Stomach (tissue), 8 donors: ENCODE measurements at regions not wholly inside any gene's neighbourhood (a gene's known extent, or its start where the extent isn't known, plus 50 kb on each side); places are given as distances from the start of the nearest gene placed in this dataset.
A peak's percentile ranks its signal among the peaks of the same experiment; 100 is the strongest.

ENCODE experiments used
- DNase-seq, 2 donors: peaks; one replicate each; pipeline versions ENCODE4 v3.0.0 to v3.0.0-alpha.2; 2013 to 2019
- H3K27ac ChIP-seq, 5 donors: fragments of 200-600 bp in 4 of 5; sonication (generic) in 4 of 5; one replicate each; pipeline ENCODE4 v1.5.1; 2013 to 2019; ENCODE audit warnings: mild to moderate bottlenecking in 1 of 5, moderate library complexity in 1 of 5
- H3K27me3 ChIP-seq, 3 donors: fragments of 200-600 bp; sonication (generic); one replicate each; pipeline ENCODE4 v1.5.1; 2017 to 2019; ENCODE audit warnings: mixed run types in 1 of 3
- H3K36me3 ChIP-seq, 4 donors: fragments of 200-600 bp; sonication (generic); 1 replicate in 3 of 4; 2 replicates in 1 of 4; pipeline ENCODE4 v1.5.1; 2016 to 2019
- H3K4me1 ChIP-seq, 4 donors: fragments of 200-600 bp; sonication (generic); one replicate each; pipeline ENCODE4 v1.5.1; 2016 to 2019
- H3K4me3 ChIP-seq, 4 donors: fragments of 200-600 bp; sonication (generic) in 3 of 4; one replicate each; pipeline ENCODE4 v1.5.1; 2016 to 2019; ENCODE audit warnings: mild to moderate bottlenecking in 1 of 4
- H3K9me3 ChIP-seq, 4 donors: fragments of 200-600 bp; sonication (generic); one replicate each; pipeline ENCODE4 v1.5.1; 2016 to 2019
- CTCF ChIP-seq, 7 experiments: fragments of 450-650 bp in 4 of 7; fragments of 200-600 bp in 3 of 7; sonication (generic) in 3 of 7; IDR thresholded peaks; one replicate each; pipeline ENCODE4 v1.5.1; 2016 to 2019; ENCODE audit warnings: antibody characterized with exemption in 7 of 7, control low read depth in 2 of 7, mild to moderate bottlenecking in 1 of 7
- EP300 ChIP-seq: sonication (generic); formaldehyde crosslinking; IDR thresholded peaks from one replicate; pipeline ENCODE4 v1.6.1; 2017; ENCODE audit warnings: antibody characterized with exemption
- POLR2A ChIP-seq, 4 donors: fragments of 450-650 bp; IDR thresholded peaks; one replicate each; pipeline ENCODE4 v1.6.1; 2016; ENCODE audit warnings: antibody characterized with exemption in 4 of 4, control low read depth in 2 of 4, mild to moderate bottlenecking in 1 of 4, moderate library complexity in 1 of 4
- POLR2AphosphoS5 ChIP-seq, 3 donors: sonication (generic); formaldehyde crosslinking; IDR thresholded peaks; one replicate each; pipeline ENCODE4 v1.6.1; 2016; ENCODE audit warnings: antibody characterized with exemption in 3 of 3
- WGBS, 5 donors: extraction: QIAGEN DNeasy Blood & Tissue Kit in 3 of 5; methylation state at CpG; one replicate each; pipeline versions ENCODE4 v1.1.5 to v1.1.7; 2013 to 2018; 5-methylcytosine and 5-hydroxymethylcytosine counted together
- intact Hi-C: fragments of 100-400 bp; cut with DNase I; formaldehyde crosslinking; loops from one replicate; pipeline ENCODE4 v1.15.1; 2023; ENCODE audit warnings: low total_unique reads
- donor health status: healthy with polysubstance abuse.
- donor health status: Bipolar disorder and iron deficiency.
- donor health status: healthy.

- intact Hi-C loops = no loop called here
- TF ChIP-seq EP300 (no peak), POLR2AphosphoS5 (IDR thresholded peaks at IDR 0.05) (peak in 2 of 3 donors; percentile 12 to 68)
Observed at GRCh38 chr1:91608876-91609275, 108.2 kb downstream of the CDC7 start.

GRCh38 chr1:91609551-91609950 is 108.9 kb downstream of the CDC7 start:
- intact Hi-C loops = no loop called here
- no peaks in the 10 kb centered on the region for H3K27me3 ChIP-seq
- 82 to 86% (median 84%) methylated on average over 4 to 5 of the region's 5 CpGs for WGBS, 5 donors
- H3K27ac ChIP-seq = peak overlapping the region in 2 of 5 donors; percentile 6 to 57
- H3K4me1 ChIP-seq = peaks cover 0 to 7% (median 2%) of the 10 kb centered on the region in 4 donors
- H3K4me3 ChIP-seq = no peak overlapping the region
- H3K36me3 ChIP-seq = no peaks in the 10 kb centered on the region
- no peaks in the 10 kb centered on the region for H3K9me3 ChIP-seq
- no peak for DNase-seq
- TF ChIP-seq POLR2A (IDR thresholded peaks at IDR 0.05) = no peak
- TF ChIP-seq CTCF (IDR thresholded peaks at IDR 0.05) = no peak
- TF ChIP-seq EP300 = no peak
- no peak for TF ChIP-seq POLR2AphosphoS5 (IDR thresholded peaks at IDR 0.05)

More at GRCh38 chr1:91608876-91609275, 108.2 kb downstream of the CDC7 start:
- 81 to 87% (median 83%) methylated on average over 5 of the region's 5 CpGs for WGBS, 5 donors
- Histone ChIP-seq H3K36me3 (no peaks in the 10 kb centered on the region), H3K27me3 (no peaks in the 10 kb centered on the region), H3K4me1 (peaks cover 0 to 7% (median 3%) of the 10 kb centered on the region in 4 donors), H3K4me3 (no peak overlapping the region), H3K27ac (peak overlapping the region in 1 of 5 donors; percentile 57), H3K9me3 (no peaks in the 10 kb centered on the region)
- DNase-seq = no peak

GRCh38 chr1:91610102-91610501 is 109.5 kb downstream of the CDC7 start:
- Histone ChIP-seq H3K36me3 (no peaks in the 10 kb centered on the region), H3K27ac (peak overlapping the region in 2 of 5 donors; percentile 6 to 57), H3K4me1 (peaks cover 0 to 7% (median 0%) of the 10 kb centered on the region in 4 donors), H3K4me3 (no peak overlapping the region), H3K27me3 (no peaks in the 10 kb centered on the region), H3K9me3 (no peaks in the 10 kb centered on the region)
- TF ChIP-seq CTCF (IDR thresholded peaks at IDR 0.05) (no peak), EP300 (no peak), POLR2A (IDR thresholded peaks at IDR 0.05) (no peak), POLR2AphosphoS5 (IDR thresholded peaks at IDR 0.05) (no peak)
- DNase-seq = no peak
- WGBS, 5 donors = 82 to 98% (median 94%) methylated on average over 2 of the region's 2 CpGs
- intact Hi-C loops = no loop called here

GRCh38 chr1:91610789-91611188 is 110.1 kb downstream of the CDC7 start:
- DNase-seq = no peak
- WGBS, 5 donors = 75 to 87% (median 78%) methylated on average over 6 of the region's 6 CpGs
- H3K27me3 ChIP-seq = no peaks in the 10 kb centered on the region
- TF ChIP-seq POLR2A (IDR thresholded peaks at IDR 0.05) = no peak
- TF ChIP-seq EP300 = no peak
- TF ChIP-seq CTCF (IDR thresholded peaks at IDR 0.05) = no peak
- TF ChIP-seq POLR2AphosphoS5 (IDR thresholded peaks at IDR 0.05) = no peak
- no peaks in the 10 kb centered on the region for H3K36me3 ChIP-seq
- no peaks in the 10 kb centered on the region for H3K9me3 ChIP-seq
- intact Hi-C loops = no loop called here
- H3K27ac ChIP-seq = no peak overlapping the region
- no peak overlapping the region for H3K4me3 ChIP-seq
- peaks cover 0 to 7% (median 0%) of the 10 kb centered on the region in 4 donors for H3K4me1 ChIP-seq

GRCh38 chr1:91611483-91611917 is 110.8 kb downstream of the CDC7 start:
- no peaks in the 10 kb centered on the region for H3K27me3 ChIP-seq
- peaks cover 0 to 7% (median 0%) of the 10 kb centered on the region in 4 donors for H3K4me1 ChIP-seq
- 42 to 66% (median 58%) methylated on average over 12 of the region's 12 CpGs for WGBS, 5 donors
- TF ChIP-seq CTCF (IDR thresholded peaks at IDR 0.05) = no peak
- no peak for TF ChIP-seq EP300
- no peak for TF ChIP-seq POLR2AphosphoS5 (IDR thresholded peaks at IDR 0.05)
- TF ChIP-seq POLR2A (IDR thresholded peaks at IDR 0.05) = no peak
- DNase-seq = peak in 1 of 2 donors; percentile 81
- H3K36me3 ChIP-seq = no peaks in the 10 kb centered on the region
- no peak overlapping the region for H3K27ac ChIP-seq
- H3K4me3 ChIP-seq = no peak overlapping the region
- intact Hi-C loops = no loop called here
- no peaks in the 10 kb centered on the region for H3K9me3 ChIP-seq
